ENCODE measurements at regions not wholly inside any gene's neighbourhood (a gene's known extent, or its start where the extent isn't known, plus 50 kb on each side); places are given as distances from the start of the nearest gene placed in this dataset.

- H4K20me1 ChIP-seq (replicated peaks; ENCODE audit: control insufficient read depth, insufficient read depth, low read length) = no peaks in the 10 kb centered on the region
- H3K9me1 ChIP-seq (ENCODE audit: control insufficient read depth, insufficient read depth, low read length) = no peaks in the 10 kb centered on the region
- H3K9me3 ChIP-seq (replicated peaks; ENCODE audit: control insufficient read depth, insufficient read depth, low read depth, low read length) = no peaks in the 10 kb centered on the region
- peaks cover 7 to 13% of the 10 kb centered on the region in 2 experiments; a peak in 4 of 5 replicates for H3K4me1 ChIP-seq (replicated peaks in 1 of 2; ENCODE audit: control insufficient read depth in 2 of 2, insufficient read depth in 2 of 2, low read length in 2 of 2)
- TF ChIP-seq E2F6 (IDR thresholded peaks at IDR 0.05; ENCODE audit: borderline replicate concordance in 1 of 2, extremely low read depth in 1 of 2, insufficient read depth in 1 of 2, insufficient read length in 1 of 2, low read depth in 1 of 2, low read length in 1 of 2, poor library complexity in 1 of 2, severe bottlenecking in 1 of 2) (no peak), ZFPM2 (CRISPR knock-in tag; IDR thresholded peaks at IDR 0.05) (no peak), GMEB1 (CRISPR knock-in tag; IDR thresholded peaks at IDR 0.05) (no peak), KLF10 (CRISPR knock-in tag; IDR thresholded peaks at IDR 0.05) (no peak), ARID3B (CRISPR knock-in tag; IDR thresholded peaks at IDR 0.05; ENCODE audit: borderline replicate concordance) (no peak), NR2F6 (CRISPR knock-in tag; IDR thresholded peaks at IDR 0.05) (no peak), STAT5A (IDR thresholded peaks at IDR 0.05; ENCODE audit: borderline replicate concordance, low read length) (no peak), NFRKB (IDR thresholded peaks at IDR 0.05; ENCODE audit: low read depth) (no peak), ZNF197 (CRISPR knock-in tag; IDR thresholded peaks at IDR 0.05; ENCODE audit: low read depth) (no peak), RBM25 (IDR thresholded peaks at IDR 0.05; ENCODE audit: low read depth, low read length, severe bottlenecking) (peak; percentile 56), ZKSCAN1 (IDR thresholded peaks at IDR 0.05; ENCODE audit: low read depth, low read length) (no peak), ZFX (CRISPR knock-in tag; IDR thresholded peaks at IDR 0.05) (no peak), NR2C2 (CRISPR knock-in tag; IDR thresholded peaks at IDR 0.05) (no peak), NR2C2 (tag; IDR thresholded peaks at IDR 0.05) (no peak), ZNF146 (CRISPR knock-in tag; IDR thresholded peaks at IDR 0.05; ENCODE audit: unreplicated experiment) (peak; percentile 98)
- ChIA-PET POLR2A (interaction anchor here (0.7 kb wide), 1 partner anchor 53 kb away, joined by 3 read pairs; no protein-coding TSS in a partner anchor), CTCF (ENCODE audit: low intra/inter-chr PET ratio) (no interaction called here)
- H3K4me3 ChIP-seq = no peak overlapping the region
- H3K27ac ChIP-seq (ENCODE audit: extremely low read depth, low read depth, low read length) = no peak overlapping the region
- BruUV-seq (replicated peaks) = no TSS peak
- ATAC-seq (no peak), DNase-seq (ENCODE audit: extremely low read depth in 1 of 4, low spot score in 3 of 4) (no peak), FAIRE-seq (no peak)
- H3K79me2 ChIP-seq (ENCODE audit: control insufficient read depth, insufficient read depth, low read length) = no peaks in the 10 kb centered on the region
- H3K4me2 ChIP-seq (ENCODE audit: insufficient read depth, low read length) = no peak overlapping the region
- no peak overlapping the region for H3K9ac ChIP-seq (ENCODE audit: insufficient read depth in 1 of 2, low read depth in 2 of 2, low read length in 2 of 2)
- H3K36me3 ChIP-seq (ENCODE audit: control insufficient read depth, insufficient read depth, low read length) = no peaks in the 10 kb centered on the region
- no peak overlapping the region for H2AFZ ChIP-seq (ENCODE audit: low read depth, low read length)
- intact Hi-C loops (cut with micrococcal nuclease) = no loop called here
- WGBS (ENCODE audit: insufficient coverage, low coverage, missing lambda C conversion rate) = 41% methylated on average over 3 of the region's 3 CpGs
- in situ Hi-C loops (cut with MboI) = no loop called here
- no peaks in the 10 kb centered on the region for H3K27me3 ChIP-seq (ENCODE audit: control insufficient read depth in 2 of 2, insufficient read depth in 2 of 2, low read length in 2 of 2)
Measured at GRCh38 chr6:6895929-6896328, 211.8 kb upstream of the RREB1 start.

Measured in K562 (cell line).